ENCODE measurements at regions not wholly inside any gene's neighbourhood (a gene's known extent, or its start where the extent isn't known, plus 50 kb on each side); places are given as distances from the start of the nearest gene placed in this dataset.

- TF ChIP-seq PBX3 (IDR thresholded peaks at IDR 0.05): no peak
- no peak for TF ChIP-seq CTCF (IDR thresholded peaks at IDR 0.05)
- no peak for TF ChIP-seq RCOR1 (IDR thresholded peaks at IDR 0.05; ENCODE audit: low read length)
- no peak for TF ChIP-seq SMC3 (IDR thresholded peaks at IDR 0.05; ENCODE audit: low read depth, low read length)
- no peak for TF ChIP-seq TEAD4 (IDR thresholded peaks at IDR 0.05; ENCODE audit: borderline replicate concordance, insufficient read depth)
- no peak for TF ChIP-seq RAD21 (IDR thresholded peaks at IDR 0.05; ENCODE audit: low read length)
- TF ChIP-seq REST (IDR thresholded peaks at IDR 0.05; ENCODE audit: low read depth, low read length): no peak
- TF ChIP-seq POLR2AphosphoS5 (IDR thresholded peaks at IDR 0.05; ENCODE audit: low read depth, low read length): no peak
- no peak for TF ChIP-seq MEF2A (IDR thresholded peaks at IDR 0.05; ENCODE audit: borderline replicate concordance, low read depth)
- no peak for TF ChIP-seq TAF1 (IDR thresholded peaks at IDR 0.05; ENCODE audit: borderline replicate concordance, low read depth, low read length)
- TF ChIP-seq EZH2phosphoT487 (IDR thresholded peaks at IDR 0.05; ENCODE audit: borderline replicate concordance, low read depth): no peak
Measured at GRCh38 chr2:208757364-208757763, 350.8 kb downstream of the PTH2R start.

Data from SK-N-SH (cell line).